Esophagus muscularis mucosa (tissue), 4 donors: ENCODE measurements at regions not wholly inside any gene's neighbourhood (a gene's known extent, or its start where the extent isn't known, plus 50 kb on each side); places are given as distances from the start of the nearest gene placed in this dataset.

Source experiments
- EP300 ChIP-seq: sonication (generic); formaldehyde crosslinking; IDR thresholded peaks from one replicate; pipeline ENCODE4 v1.6.1; 2017; ENCODE audit warnings: antibody characterized with exemption
- POLR2A ChIP-seq: fragments of 450-650 bp; IDR thresholded peaks from one replicate; pipeline ENCODE4 v1.6.1; 2017; ENCODE audit warnings: antibody characterized with exemption, moderate library complexity, mild to moderate bottlenecking, low read depth
- POLR2AphosphoS5 ChIP-seq, 2 donors: sonication (generic); formaldehyde crosslinking; IDR thresholded peaks; one replicate each; pipeline ENCODE4 v1.6.1; 2017; ENCODE audit warnings: antibody characterized with exemption in 2 of 2
- TF ChIP-seq, protein P1 (sequence below), 3 experiments: fragments of 200-600 bp in 2 of 3; fragments of 450-650 bp in 1 of 3; sonication (generic) in 2 of 3; IDR thresholded peaks; one replicate each; pipeline ENCODE4 v1.5.1; 2017 to 2019; ENCODE audit warnings: antibody characterized with exemption in 3 of 3, mild to moderate bottlenecking in 2 of 3, moderate library complexity in 1 of 3

DNA sequence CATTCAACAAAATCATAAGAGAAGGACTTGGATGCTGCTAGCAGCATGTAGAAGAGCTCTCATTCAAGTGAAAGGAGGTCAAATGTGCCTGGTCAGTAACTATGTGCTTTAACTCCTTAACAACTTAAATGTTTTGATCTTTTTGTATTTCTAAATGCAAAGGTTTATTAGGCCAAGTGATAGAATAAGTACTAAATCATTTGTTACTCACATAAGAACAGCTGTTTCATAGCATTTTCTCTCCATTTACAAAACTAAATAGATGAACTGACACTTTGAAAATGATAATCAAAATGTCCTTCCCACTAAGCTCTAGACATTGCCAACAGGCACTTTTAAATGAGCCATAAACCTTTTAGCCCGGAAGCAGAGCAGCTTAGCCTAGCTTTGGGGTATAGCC lies 254.3 kb upstream of the PRMT6 start:
- TF ChIP-seq, protein P1, sequence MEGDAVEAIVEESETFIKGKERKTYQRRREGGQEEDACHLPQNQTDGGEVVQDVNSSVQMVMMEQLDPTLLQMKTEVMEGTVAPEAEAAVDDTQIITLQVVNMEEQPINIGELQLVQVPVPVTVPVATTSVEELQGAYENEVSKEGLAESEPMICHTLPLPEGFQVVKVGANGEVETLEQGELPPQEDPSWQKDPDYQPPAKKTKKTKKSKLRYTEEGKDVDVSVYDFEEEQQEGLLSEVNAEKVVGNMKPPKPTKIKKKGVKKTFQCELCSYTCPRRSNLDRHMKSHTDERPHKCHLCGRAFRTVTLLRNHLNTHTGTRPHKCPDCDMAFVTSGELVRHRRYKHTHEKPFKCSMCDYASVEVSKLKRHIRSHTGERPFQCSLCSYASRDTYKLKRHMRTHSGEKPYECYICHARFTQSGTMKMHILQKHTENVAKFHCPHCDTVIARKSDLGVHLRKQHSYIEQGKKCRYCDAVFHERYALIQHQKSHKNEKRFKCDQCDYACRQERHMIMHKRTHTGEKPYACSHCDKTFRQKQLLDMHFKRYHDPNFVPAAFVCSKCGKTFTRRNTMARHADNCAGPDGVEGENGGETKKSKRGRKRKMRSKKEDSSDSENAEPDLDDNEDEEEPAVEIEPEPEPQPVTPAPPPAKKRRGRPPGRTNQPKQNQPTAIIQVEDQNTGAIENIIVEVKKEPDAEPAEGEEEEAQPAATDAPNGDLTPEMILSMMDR (IDR thresholded peaks at IDR 0.05), result no peak
- no peak for TF ChIP-seq POLR2AphosphoS5 (IDR thresholded peaks at IDR 0.05)
- no peak for TF ChIP-seq POLR2A
- TF ChIP-seq EP300, result no peak
